Right lobe of liver (tissue), 4 donors: ENCODE measurements at regions not wholly inside any gene's neighbourhood (a gene's known extent, or its start where the extent isn't known, plus 50 kb on each side); places are given as distances from the start of the nearest gene placed in this dataset.

Experiments
- CTCF ChIP-seq, 4 donors: fragments of 200-600 bp in 3 of 4; fragments of 450-650 bp in 1 of 4; IDR thresholded peaks; one replicate each; pipeline versions ENCODE4 v1.5.1 to v1.8.0; 2016 to 2022; ENCODE audit warnings: antibody characterized with exemption in 4 of 4, mild to moderate bottlenecking in 2 of 4
- POLR2A ChIP-seq: fragments of 450-650 bp; IDR thresholded peaks from one replicate; pipeline ENCODE4 v1.6.1; 2017; ENCODE audit warnings: antibody characterized with exemption, mild to moderate bottlenecking
- donor health status: DM: no; HTN: no; CAD: no.
- donor health status: DM: no; HTN: no; CAD: no.
- donor health status: DM: no; HTN: yes; CAD: no.

DNA sequence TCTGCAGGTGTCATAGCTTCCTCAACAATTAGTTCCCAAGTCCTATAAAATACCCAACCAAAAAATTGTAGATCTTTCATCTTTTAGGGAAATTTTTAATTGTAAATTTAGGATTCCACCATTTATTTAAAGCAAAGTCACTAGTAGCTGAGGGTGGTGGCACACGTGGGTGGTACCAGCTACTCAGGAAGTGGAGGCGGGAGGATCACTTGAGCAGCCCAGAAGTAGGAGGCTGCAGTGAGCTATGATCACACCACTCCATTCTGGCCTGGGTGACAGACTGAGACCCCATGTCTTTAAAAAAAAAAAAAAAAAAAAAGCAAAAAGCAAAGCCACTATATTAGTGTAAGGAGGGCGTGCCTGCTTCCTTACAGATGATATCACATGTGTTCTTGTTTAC is 60.3 kb upstream of the GREB1L start:
- TF ChIP-seq CTCF (IDR thresholded peaks at IDR 0.05) (no peak), POLR2A (no peak)
